ENCODE measurements at regions not wholly inside any gene's neighbourhood (a gene's known extent, or its start where the extent isn't known, plus 50 kb on each side); places are given as distances from the start of the nearest gene placed in this dataset.

DNA sequence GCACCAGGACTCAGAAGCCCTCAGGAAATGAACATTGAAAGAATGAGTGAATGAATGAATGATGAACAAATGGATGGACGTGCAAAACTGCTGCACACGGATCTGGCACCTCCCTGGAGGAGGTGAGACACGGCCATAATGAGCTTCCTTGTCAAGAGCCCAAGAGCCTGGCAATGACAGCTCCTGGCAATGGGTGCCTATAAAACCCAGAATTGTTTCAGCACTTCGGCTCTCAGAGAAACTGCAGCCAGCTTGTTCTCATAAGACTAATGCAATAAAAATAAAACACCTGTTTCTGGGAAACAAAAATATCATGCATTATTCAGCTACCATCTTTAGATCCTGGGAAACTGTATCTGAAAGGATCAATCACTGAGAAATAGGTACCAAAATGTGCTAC lies 200.5 kb upstream of the SFSWAP start:
- TF ChIP-seq, protein P1, sequence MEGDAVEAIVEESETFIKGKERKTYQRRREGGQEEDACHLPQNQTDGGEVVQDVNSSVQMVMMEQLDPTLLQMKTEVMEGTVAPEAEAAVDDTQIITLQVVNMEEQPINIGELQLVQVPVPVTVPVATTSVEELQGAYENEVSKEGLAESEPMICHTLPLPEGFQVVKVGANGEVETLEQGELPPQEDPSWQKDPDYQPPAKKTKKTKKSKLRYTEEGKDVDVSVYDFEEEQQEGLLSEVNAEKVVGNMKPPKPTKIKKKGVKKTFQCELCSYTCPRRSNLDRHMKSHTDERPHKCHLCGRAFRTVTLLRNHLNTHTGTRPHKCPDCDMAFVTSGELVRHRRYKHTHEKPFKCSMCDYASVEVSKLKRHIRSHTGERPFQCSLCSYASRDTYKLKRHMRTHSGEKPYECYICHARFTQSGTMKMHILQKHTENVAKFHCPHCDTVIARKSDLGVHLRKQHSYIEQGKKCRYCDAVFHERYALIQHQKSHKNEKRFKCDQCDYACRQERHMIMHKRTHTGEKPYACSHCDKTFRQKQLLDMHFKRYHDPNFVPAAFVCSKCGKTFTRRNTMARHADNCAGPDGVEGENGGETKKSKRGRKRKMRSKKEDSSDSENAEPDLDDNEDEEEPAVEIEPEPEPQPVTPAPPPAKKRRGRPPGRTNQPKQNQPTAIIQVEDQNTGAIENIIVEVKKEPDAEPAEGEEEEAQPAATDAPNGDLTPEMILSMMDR (IDR thresholded peaks at IDR 0.05): no peak
- no peak for TF ChIP-seq POLR2A (IDR thresholded peaks at IDR 0.05)
